ENCODE measurements at regions not wholly inside any gene's neighbourhood (a gene's known extent, or its start where the extent isn't known, plus 50 kb on each side); places are given as distances from the start of the nearest gene placed in this dataset.

DNA sequence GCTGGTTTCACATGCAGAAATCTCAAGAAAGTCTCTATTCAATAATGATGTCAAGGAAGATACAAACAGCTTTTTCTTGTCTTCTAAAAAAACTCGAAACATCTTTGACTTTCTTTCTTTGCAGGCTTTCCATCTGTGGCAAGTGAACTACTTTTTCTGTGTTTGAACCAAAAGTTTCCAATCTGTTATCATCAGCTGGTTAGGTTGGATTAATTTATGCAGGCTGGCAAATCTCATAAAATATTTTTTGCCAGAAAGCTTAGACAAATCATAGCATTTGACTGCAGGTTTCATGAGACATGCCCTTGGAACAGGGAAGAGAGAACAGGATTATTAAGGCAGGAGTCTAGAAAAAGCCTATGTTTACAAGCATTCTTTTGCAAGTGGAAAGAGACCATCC is 86.1 kb upstream of the ARHGAP42 start:
- TF ChIP-seq POLR2A (IDR thresholded peaks at IDR 0.05; ENCODE audit: insufficient read depth in 1 of 2, low read depth in 2 of 2, low read length in 2 of 2) (no peak), ZSCAN29 (CRISPR knock-in tag; conservative IDR thresholded peaks at IDR 0.05) (no peak), SMAD3 (CRISPR knock-in tag; IDR thresholded peaks at IDR 0.05) (no peak), NCOA2 (CRISPR knock-in tag; IDR thresholded peaks at IDR 0.05) (no peak)
